ENCODE measurements at regions not wholly inside any gene's neighbourhood (a gene's known extent, or its start where the extent isn't known, plus 50 kb on each side); places are given as distances from the start of the nearest gene placed in this dataset.

- no peak for TF ChIP-seq CTCF (IDR thresholded peaks at IDR 0.05)
- no peak overlapping the region for H3K4me3 ChIP-seq (ENCODE audit: low read depth in 1 of 2, low read length in 1 of 2)
- no peaks in the 10 kb centered on the region for H3K36me3 ChIP-seq
- no peak overlapping the region for H3K27ac ChIP-seq
- H3K27me3 ChIP-seq, result no peaks in the 10 kb centered on the region
- H3K4me1 ChIP-seq (ENCODE audit: control insufficient read depth in 1 of 2, insufficient read depth in 1 of 2, low read depth in 1 of 2, low read length in 1 of 2), result peaks cover 0 to under 1% of the 10 kb centered on the region in 2 experiments
- no peaks in the 10 kb centered on the region for H3K9me3 ChIP-seq
These were observed 470.4 kb downstream of the TFAP2B start for GRCh38 chr6:51289041-51289440.

GRCh38 chr6:51292659-51293058 lies 474.0 kb downstream of the TFAP2B start:
- Histone ChIP-seq H3K4me3 (ENCODE audit: low read depth in 1 of 2, low read length in 1 of 2) (no peak overlapping the region), H3K27me3 (no peaks in the 10 kb centered on the region), H3K9me3 (no peaks in the 10 kb centered on the region), H3K4me1 (ENCODE audit: control insufficient read depth in 1 of 2, insufficient read depth in 1 of 2, low read depth in 1 of 2, low read length in 1 of 2) (no peaks in the 10 kb centered on the region), H3K27ac (no peak overlapping the region), H3K36me3 (no peaks in the 10 kb centered on the region)
- TF ChIP-seq CTCF (IDR thresholded peaks at IDR 0.05), result no peak

- Histone ChIP-seq H3K4me1 (ENCODE audit: control insufficient read depth in 1 of 2, insufficient read depth in 1 of 2, low read depth in 1 of 2, low read length in 1 of 2) (peaks cover 28 to 31% of the 10 kb centered on the region in 2 experiments), H3K9me3 (no peaks in the 10 kb centered on the region), H3K4me3 (ENCODE audit: low read depth in 1 of 2, low read length in 1 of 2) (no peak overlapping the region), H3K27me3 (no peaks in the 10 kb centered on the region), H3K36me3 (no peaks in the 10 kb centered on the region), H3K27ac (no peak overlapping the region)
- TF ChIP-seq CTCF (IDR thresholded peaks at IDR 0.05), result no peak
These were observed 481.1 kb downstream of the TFAP2B start for GRCh38 chr6:51299621-51300380.

- Histone ChIP-seq H3K27ac (no peak overlapping the region), H3K9me3 (no peaks in the 10 kb centered on the region), H3K4me1 (ENCODE audit: control insufficient read depth in 1 of 2, insufficient read depth in 1 of 2, low read depth in 1 of 2, low read length in 1 of 2) (peaks cover 28 to 31% of the 10 kb centered on the region in 2 experiments), H3K27me3 (no peaks in the 10 kb centered on the region), H3K36me3 (no peaks in the 10 kb centered on the region), H3K4me3 (ENCODE audit: low read depth in 1 of 2, low read length in 1 of 2) (no peak overlapping the region)
- no peak for TF ChIP-seq CTCF (IDR thresholded peaks at IDR 0.05)
These were observed 481.8 kb downstream of the TFAP2B start for GRCh38 chr6:51300510-51300909.

GRCh38 chr6:51301962-51302361 lies 483.3 kb downstream of the TFAP2B start:
- no peaks in the 10 kb centered on the region for H3K36me3 ChIP-seq
- no peak for TF ChIP-seq CTCF (IDR thresholded peaks at IDR 0.05)
- H3K4me3 ChIP-seq (ENCODE audit: low read depth in 1 of 2, low read length in 1 of 2), result no peak overlapping the region
- peaks cover 28 to 31% of the 10 kb centered on the region in 2 experiments for H3K4me1 ChIP-seq (ENCODE audit: control insufficient read depth in 1 of 2, insufficient read depth in 1 of 2, low read depth in 1 of 2, low read length in 1 of 2)
- H3K9me3 ChIP-seq, result no peaks in the 10 kb centered on the region
- peak overlapping the region; percentile 78 for H3K27ac ChIP-seq
- no peaks in the 10 kb centered on the region for H3K27me3 ChIP-seq

Data from neutrophil (primary cell).